Retinal pigment epithelial cell (primary cell): ENCODE measurements at regions not wholly inside any gene's neighbourhood (a gene's known extent, or its start where the extent isn't known, plus 50 kb on each side); places are given as distances from the start of the nearest gene placed in this dataset.

Experiments used
- DNase-seq: peaks from one replicate; pipeline ENCODE4 v3.0.0-alpha.2; 2010; ENCODE audit warnings: low read depth
- H3K4me3 ChIP-seq: 2 replicates; pipeline ENCODE4 v1.5.1; 2011; ENCODE audit warnings: mild to moderate bottlenecking, low read length, control low read depth, moderate library complexity
- CTCF ChIP-seq: conservative IDR thresholded peaks from 2 replicates; pipeline ENCODE4 v1.5.1; 2011; ENCODE audit warnings: low read depth, low read length, control low read depth, inconsistent platforms

GRCh38 chr7:41097501-41097900 lies 605.4 kb downstream of the INHBA start:
- DNase-seq, result no peak
- TF ChIP-seq CTCF, result no peak
- H3K4me3 ChIP-seq, result no peak overlapping the region

- DNase-seq, result no peak
- no peak overlapping the region for H3K4me3 ChIP-seq
- TF ChIP-seq CTCF, result no peak
Observed at GRCh38 chr7:41096917-41097316, 606.0 kb downstream of the INHBA start.

DNA sequence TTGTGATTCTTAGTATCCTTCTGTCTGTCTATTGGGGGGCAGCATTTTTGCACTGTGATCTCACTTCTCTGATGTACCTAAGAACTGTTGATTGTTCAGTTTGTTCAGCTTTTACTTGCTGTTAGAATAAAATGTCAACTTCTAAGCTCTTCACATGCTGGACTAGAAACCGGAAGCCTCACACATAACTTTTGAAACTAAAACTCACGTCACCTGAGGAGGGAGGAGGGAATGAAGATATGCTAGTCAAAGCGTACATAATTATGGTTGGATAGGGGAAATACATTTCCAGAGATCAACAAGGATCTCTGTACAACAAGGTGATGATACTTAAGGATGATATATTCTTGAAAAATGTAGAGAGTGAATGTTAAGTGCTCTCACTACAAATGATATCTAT lies 609.7 kb downstream of the INHBA start:
- no peak overlapping the region for H3K4me3 ChIP-seq
- DNase-seq, result no peak
- no peak for TF ChIP-seq CTCF

- TF ChIP-seq CTCF, result no peak
- DNase-seq, result no peak
- no peak overlapping the region for H3K4me3 ChIP-seq
Observed at GRCh38 chr7:41085244-41085643, 617.6 kb downstream of the INHBA start.

GRCh38 chr7:41084381-41084780 lies 618.5 kb downstream of the INHBA start:
- no peak for DNase-seq
- H3K4me3 ChIP-seq, result no peak overlapping the region
- TF ChIP-seq CTCF, result no peak

DNA sequence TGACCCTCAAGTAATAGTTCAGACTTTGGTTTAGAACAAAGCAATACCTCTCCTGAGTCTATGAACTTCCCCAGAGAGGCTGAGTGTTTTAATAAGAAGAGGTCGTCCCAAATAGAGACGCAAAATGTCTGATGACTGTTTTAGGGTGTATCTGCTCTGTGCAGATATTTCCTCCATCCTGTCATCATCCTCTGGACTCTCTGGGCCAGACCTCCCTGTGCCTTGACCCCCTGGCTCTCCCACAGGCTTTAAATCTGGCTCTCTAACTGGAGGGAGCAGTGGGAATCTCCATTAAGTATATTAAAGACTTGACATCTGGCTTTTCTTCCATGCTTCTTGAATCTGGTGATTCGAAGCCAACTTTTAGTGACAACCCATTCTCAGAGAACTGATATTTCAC lies 633.3 kb downstream of the INHBA start:
- no peak for TF ChIP-seq CTCF
- DNase-seq, result no peak
- H3K4me3 ChIP-seq, result no peak overlapping the region

GRCh38 chr7:41067576-41067975 lies 635.3 kb downstream of the INHBA start:
- DNase-seq, result no peak
- no peak for TF ChIP-seq CTCF

More at GRCh38 chr7:41067576-41067975, 635.3 kb downstream of the INHBA start:
- H3K4me3 ChIP-seq, result no peak overlapping the region
